GM19438 (cell line): ENCODE measurements at regions not wholly inside any gene's neighbourhood (a gene's known extent, or its start where the extent isn't known, plus 50 kb on each side); places are given as distances from the start of the nearest gene placed in this dataset.
"Not testable (repeated sequence)": the region's sequence is repeated elsewhere in the genome, so short reads cannot be mapped to it uniquely, and the experiment has no call there.

ENCODE experiments used
- ATAC-seq: cut with Tn5 transposase; IDR thresholded peaks from one replicate; pipeline ENCODE4 v1.9.1; 2021; ENCODE audit warnings: low read depth; ENCODE audit not compliant: unreplicated experiment

DNA sequence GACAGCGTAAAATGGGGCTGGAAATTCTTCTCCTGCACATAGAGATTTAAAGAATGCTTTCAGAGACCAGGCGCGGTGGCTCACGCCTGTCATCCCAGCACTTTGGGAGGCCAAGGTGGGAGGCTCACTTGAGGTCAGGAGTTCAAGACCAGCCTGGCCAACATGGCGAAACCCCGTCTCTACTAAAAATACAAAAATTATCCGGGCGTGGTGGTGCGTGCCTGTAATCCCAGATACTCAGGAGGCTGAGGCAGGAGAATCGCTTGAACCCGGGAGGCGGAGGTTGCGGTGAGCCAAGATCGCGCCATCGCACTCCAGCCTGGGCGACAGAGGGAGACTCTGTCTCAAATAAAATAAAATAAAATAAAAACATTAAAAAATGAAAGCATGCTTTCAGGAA, 107.4 kb downstream of the CRLF2 start:
- ATAC-seq: not testable (repeated sequence)

DNA sequence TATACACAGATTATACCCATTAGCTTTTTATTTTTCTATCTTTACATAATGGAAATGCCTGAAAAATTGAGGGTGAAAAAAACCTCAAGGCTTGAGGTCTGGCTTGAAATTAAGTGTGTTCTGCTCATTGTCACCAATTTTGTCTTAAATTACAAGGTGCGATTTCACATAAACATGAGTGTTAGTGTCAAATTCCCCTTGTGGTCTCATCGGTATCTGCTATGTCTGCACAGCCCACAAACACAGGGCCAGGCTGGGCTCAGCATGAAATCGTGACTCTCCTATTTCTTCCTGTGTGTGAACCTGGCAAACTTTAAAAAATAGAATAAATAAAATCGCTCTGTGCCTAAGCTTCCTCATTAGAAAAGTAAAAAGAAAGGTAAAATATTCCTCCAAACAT, 109.1 kb downstream of the CRLF2 start:
- ATAC-seq: no peak

- no peak for ATAC-seq
These were observed 109.7 kb downstream of the CRLF2 start for GRCh38 chrX:1102786-1103185.

GRCh38 chrX:1102221-1102620, 110.2 kb downstream of the CRLF2 start:
- not testable (repeated sequence) for ATAC-seq

DNA sequence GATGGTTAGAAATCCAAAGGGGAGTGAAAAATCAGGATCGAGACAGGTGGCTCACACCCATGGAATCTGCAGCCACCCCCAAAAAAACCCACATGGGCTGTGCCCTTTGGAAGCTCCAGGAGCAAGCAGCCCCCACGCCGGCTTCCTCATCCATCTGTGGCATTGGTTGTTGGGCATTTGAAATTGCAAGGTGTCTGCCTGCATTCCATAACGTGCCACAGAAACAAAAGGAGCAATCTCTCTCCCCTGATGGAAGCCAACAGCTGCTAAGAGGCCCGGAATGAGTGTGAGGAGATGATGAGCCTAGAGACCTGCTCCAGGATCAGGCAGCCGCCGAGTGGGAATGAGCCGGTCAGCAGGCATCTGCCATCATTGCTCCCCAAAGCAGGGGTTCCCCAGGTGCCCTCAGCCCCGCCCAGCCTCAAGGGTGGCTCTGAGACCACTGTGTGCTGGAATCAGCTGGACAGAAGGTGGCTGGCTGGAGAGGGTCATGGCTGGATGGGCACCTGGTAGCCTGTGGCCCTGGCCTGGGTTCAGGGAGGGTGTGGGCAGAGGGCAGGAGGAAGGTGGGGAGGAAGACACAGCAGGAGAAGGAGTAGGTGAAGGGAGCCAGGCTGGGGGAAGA, 113.2 kb downstream of the CRLF2 start:
- no peak for ATAC-seq

DNA sequence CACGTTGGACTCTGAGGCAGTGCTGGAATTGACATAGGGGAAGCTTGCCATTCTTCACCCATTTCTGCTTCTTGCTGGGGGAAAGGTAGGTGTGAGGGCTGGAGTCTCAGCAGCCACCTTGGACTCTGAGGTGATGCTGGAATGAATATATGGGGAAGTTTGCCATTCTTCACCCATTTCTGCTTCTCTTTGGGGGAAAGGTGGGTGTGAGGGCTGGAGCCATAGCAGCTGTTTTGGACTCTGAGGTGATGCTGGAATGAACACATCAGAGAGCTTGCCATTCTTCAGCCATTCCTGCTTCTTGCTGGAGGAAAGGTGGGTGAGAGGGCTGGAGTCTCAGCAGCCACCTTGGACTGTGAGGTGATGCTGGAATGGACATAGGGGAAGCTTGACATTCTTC, 115.1 kb downstream of the CRLF2 start:
- no peak for ATAC-seq

DNA sequence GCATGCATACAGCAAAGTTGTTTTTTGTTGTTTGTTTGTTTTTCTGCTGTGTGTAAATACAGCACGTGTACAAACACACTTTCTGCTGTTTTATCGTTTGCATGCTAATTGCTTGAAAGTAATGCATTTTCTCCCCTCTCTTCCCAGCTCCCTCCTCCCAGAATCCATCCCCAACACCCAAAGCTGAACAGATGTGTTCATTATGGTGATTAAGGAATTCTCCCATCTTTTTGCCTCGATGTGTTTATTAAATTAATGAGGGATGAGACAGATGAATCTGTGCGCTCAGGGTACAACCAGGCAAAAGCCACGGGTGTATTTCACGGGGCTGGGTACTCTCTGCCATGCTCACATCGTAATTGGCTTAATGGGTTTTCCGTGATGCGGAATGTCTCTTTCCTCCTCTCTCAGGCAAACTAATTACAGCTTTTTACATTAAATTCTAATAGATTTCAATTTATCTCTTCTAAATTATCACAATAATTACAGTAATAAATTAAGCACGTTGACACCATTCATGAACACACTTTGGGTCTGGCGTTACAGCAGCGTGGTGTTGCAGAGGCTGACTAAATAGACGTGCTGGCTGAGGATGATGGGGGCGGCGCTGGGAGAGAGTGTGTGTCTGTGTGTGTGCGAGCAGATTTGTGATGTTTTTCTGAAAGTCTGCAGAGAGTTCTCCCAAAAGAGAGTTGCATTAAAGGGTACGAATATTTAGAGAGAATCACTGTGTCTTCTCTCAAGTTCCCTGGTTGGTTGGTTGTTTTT, 117.7 kb downstream of the CRLF2 start:
- ATAC-seq: no peak

DNA sequence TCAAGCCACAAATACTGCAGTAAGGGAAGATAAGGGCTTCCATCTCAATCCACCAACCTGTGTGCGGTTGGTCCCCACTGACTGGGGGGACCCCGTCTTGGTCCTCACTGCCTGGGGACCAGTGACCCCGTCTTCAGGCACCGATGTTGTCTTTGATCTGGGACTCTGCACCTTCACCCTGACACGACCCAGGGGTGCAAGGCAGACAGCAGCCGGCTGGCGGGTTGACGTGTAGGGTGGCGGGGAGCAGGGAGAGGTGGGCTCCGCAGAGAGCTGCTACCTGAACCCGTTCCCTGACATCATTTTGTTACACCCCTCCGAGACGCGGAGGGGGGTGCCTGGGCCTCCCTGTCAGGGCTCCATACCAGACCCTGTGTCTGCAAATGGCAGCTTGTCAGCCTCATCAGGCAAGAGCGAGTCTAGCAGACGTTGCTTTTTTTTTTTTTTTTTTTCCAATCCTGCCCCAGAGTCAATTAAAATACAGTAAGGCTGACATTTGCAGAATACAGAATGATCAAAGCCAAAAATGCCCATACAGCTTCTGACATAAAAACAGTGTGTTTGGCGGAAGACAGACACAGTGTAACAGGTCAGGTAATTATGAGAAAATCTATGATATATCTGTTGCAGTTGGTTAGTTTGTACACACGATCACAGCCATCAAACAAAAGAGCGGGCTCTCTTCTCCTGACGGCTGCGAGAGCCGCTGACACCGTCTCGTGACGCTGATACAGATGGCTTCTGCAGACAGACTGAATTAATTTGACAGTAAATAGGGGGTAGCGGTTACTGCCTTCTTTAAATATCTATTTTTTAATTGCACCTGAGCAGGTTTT, 118.6 kb downstream of the CRLF2 start:
- ATAC-seq: no peak

- ATAC-seq: no peak
These were observed 119.3 kb downstream of the CRLF2 start for GRCh38 chrX:1093121-1093520.

DNA sequence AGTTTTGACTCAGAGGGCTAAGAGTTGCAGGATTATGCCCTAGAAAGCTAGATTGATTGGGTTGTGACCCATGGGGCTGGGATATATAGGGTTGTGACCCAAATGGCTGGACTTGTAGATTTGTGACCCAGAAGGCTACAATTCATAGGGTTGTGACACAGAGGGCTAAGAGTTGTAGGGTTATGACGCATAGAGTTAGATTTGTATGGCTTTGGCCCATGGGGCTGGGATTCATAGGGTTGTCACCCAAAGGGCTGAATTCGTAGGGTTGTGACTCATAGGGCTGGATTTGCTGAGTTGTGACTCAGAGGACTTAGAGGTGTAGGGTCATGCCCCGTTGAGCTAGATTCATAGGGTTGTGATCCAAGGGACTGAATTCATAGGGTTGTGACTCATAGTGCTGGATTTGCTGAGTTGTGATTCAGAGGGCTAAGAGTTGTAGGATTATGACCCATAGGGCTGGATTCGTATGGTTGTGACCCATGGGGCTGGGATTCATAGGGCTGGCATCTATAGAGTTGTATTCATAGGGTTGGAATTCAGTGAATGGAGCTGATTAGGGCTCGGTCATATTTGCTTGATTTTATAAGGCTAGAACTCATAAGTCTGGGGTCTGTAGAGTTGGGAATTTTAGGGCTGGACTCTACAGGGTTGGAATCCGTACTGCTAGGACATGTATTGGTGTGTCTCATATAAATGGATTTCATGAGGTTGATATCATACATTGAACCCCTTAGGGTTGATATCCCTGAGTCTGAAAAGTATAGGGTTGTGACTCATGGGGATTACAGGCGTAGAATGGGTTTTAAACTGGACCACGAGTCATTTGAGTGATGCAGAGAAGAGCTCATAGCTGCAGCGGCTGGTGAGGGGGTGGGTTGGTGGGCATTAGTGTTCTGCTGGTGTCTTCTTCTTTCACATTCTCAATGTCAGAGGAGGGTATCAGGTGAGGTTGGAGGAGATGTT, 125.7 kb downstream of the CRLF2 start:
- ATAC-seq: no peak

DNA sequence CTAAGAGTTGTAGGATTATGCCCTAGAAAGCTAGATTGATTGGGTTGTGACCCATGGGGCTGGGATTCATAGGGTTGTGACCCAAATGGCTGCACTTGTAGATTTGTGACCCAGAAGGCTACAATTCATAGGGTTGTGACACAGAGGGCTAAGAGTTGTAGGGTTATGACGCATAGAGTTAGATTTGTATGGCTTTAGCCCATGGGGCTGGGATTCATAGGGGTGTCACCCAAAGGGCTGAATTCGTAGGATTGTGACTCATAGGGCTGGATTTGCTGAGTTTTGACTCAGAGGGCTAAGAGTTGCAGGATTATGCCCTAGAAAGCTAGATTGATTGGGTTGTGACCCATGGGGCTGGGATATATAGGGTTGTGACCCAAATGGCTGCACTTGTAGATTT, 126.6 kb downstream of the CRLF2 start:
- not testable (repeated sequence) for ATAC-seq

DNA sequence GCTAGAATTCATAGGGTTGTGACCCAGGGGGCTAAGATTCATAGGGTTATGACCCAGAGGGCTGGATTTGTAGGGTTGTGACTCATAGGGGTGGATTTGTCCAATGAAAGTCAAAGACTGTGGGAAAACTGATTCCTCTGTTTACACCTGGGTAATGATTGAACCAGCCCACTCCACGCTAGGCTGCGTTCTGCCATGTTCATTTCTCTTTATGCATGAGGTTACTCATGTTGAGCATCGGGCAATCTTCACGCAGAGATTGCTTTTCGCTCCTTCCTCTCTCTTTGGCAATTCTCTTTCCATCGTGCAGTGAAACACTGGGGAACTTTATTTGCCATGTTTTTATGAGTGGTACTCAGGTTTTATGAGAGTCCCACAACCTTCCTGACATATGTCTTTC, 127.8 kb downstream of the CRLF2 start:
- no peak for ATAC-seq

- ATAC-seq: no peak
These were observed 135.4 kb downstream of the CRLF2 start for GRCh38 chrX:1076871-1077651.

GRCh38 chrX:1075741-1076140, 136.7 kb downstream of the CRLF2 start:
- ATAC-seq: no peak

- ATAC-seq: no peak
These were observed 137.3 kb downstream of the CRLF2 start for GRCh38 chrX:1075156-1075555.

DNA sequence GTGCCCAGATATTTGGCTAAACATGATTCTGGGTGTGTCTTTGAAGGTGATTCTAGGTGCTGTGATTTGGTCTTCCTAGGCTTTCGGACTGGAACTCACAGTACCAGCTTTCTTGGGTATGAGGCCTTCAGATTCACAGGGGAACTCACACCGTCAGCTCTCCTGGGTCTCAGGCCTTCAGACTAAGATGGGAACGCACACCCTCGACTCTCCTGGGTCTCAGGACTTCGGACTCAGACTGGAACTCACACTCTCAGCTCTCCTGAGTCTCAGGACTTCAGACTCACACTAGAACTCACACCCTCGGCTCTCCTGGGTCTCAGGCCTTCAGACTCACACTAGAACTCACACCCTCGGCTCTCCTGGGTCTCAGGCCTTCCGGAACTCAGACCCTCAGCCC, 137.7 kb downstream of the CRLF2 start:
- ATAC-seq: no peak

GRCh38 chrX:1074172-1074571, 138.3 kb downstream of the CRLF2 start:
- ATAC-seq: no peak

- no peak for ATAC-seq
These were observed 139.6 kb downstream of the CRLF2 start for GRCh38 chrX:1072637-1073377.

DNA sequence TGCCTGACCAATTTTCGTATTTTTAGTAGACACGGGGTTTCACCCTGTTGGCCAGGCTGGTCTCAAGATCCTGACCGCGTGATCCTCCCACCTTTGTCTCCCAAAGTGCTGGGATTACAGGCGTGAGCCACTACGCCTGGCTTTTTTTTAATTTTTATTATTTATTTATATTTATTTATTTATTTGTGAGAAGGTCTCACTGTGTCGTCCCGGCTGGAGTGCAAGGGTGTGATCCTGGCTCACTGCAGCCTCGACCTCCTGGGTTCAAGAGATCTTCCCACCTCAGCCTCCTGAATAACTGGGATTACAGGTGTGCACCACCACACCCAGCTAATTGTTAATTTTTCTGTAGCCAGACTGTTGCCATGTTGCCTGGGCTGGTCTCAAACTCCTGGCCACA, 141.1 kb downstream of the CRLF2 start:
- no peak for ATAC-seq
